ENCODE measurements at regions not wholly inside any gene's neighbourhood (a gene's known extent, or its start where the extent isn't known, plus 50 kb on each side); places are given as distances from the start of the nearest gene placed in this dataset.

- Histone ChIP-seq H2BK15ac (ENCODE audit: low read depth, poor library complexity, severe bottlenecking) (no peak overlapping the region), H4K8ac (ENCODE audit: low read length) (no peak overlapping the region), H2BK5ac (ENCODE audit: low read depth, low read length, poor library complexity, severe bottlenecking) (no peak overlapping the region), H3K9me3 (ENCODE audit: control insufficient read depth, low read length) (no peaks in the 10 kb centered on the region), H2BK120ac (ENCODE audit: low read depth, low read length) (no peak overlapping the region), H3K27me3 (ENCODE audit: control insufficient read depth in 1 of 2, insufficient read depth in 1 of 2, low read length in 2 of 2) (no peaks in the 10 kb centered on the region), H2BK12ac (ENCODE audit: low read length in 2 of 2) (no peak overlapping the region), H3K36me3 (ENCODE audit: control insufficient read depth in 1 of 2, insufficient read depth in 2 of 2, low read depth in 1 of 2, low read length in 2 of 2) (no peaks in the 10 kb centered on the region), H3K4me3 (ENCODE audit: insufficient read depth in 1 of 2, low read depth in 1 of 2, low read length in 2 of 2) (no peak overlapping the region), H3K4ac (ENCODE audit: low read depth in 1 of 2, low read length in 2 of 2) (no peak overlapping the region), H3K4me1 (ENCODE audit: control insufficient read depth, insufficient read depth, low read depth, low read length) (no peaks in the 10 kb centered on the region), H2AK5ac (ENCODE audit: low read length, severe bottlenecking) (no peak overlapping the region), H3K23ac (ENCODE audit: low read length in 2 of 2) (no peak overlapping the region), H3K14ac (ENCODE audit: low read length in 2 of 2) (no peak overlapping the region), H4K91ac (ENCODE audit: low read length) (no peak overlapping the region), H3K79me1 (replicated peaks; ENCODE audit: low read length, poor library complexity, severe bottlenecking) (no peaks in the 10 kb centered on the region), H3K9ac (ENCODE audit: low read length) (no peak overlapping the region), H3K18ac (ENCODE audit: low read depth in 1 of 2, low read length in 2 of 2) (no peak overlapping the region), H3K27ac (ENCODE audit: low read length, poor library complexity, severe bottlenecking) (no peak overlapping the region), H2AFZ (ENCODE audit: low read depth, low read length) (no peak overlapping the region), H3K4me2 (ENCODE audit: low read length, poor library complexity, severe bottlenecking) (no peak overlapping the region)
- no peak for DNase-seq
- WGBS = 17% methylated on average over 1 of the region's 1 CpG
Measured at GRCh38 chr9:27747450-27747849, 174.2 kb upstream of the C9orf72 start.

- H3K9me3 ChIP-seq (ENCODE audit: control insufficient read depth, low read length) = no peaks in the 10 kb centered on the region
- H2BK12ac ChIP-seq (ENCODE audit: low read length in 2 of 2) = no peak overlapping the region
- H4K91ac ChIP-seq (ENCODE audit: low read length) = no peak overlapping the region
- no peak overlapping the region for H2AK5ac ChIP-seq (ENCODE audit: low read length, severe bottlenecking)
- 66% methylated on average over 2 of the region's 2 CpGs for WGBS
- no peaks in the 10 kb centered on the region for H3K79me1 ChIP-seq (replicated peaks; ENCODE audit: low read length, poor library complexity, severe bottlenecking)
- no peak overlapping the region for H3K27ac ChIP-seq (ENCODE audit: low read length, poor library complexity, severe bottlenecking)
- no peak overlapping the region for H4K8ac ChIP-seq (ENCODE audit: low read length)
- no peak overlapping the region for H3K4me2 ChIP-seq (ENCODE audit: low read length, poor library complexity, severe bottlenecking)
- no peaks in the 10 kb centered on the region for H3K27me3 ChIP-seq (ENCODE audit: control insufficient read depth in 1 of 2, insufficient read depth in 1 of 2, low read length in 2 of 2)
- H3K4me1 ChIP-seq (ENCODE audit: control insufficient read depth, insufficient read depth, low read depth, low read length) = no peaks in the 10 kb centered on the region
- H3K4me3 ChIP-seq (ENCODE audit: insufficient read depth in 1 of 2, low read depth in 1 of 2, low read length in 2 of 2) = no peak overlapping the region
- no peak overlapping the region for H3K18ac ChIP-seq (ENCODE audit: low read depth in 1 of 2, low read length in 2 of 2)
- H2BK5ac ChIP-seq (ENCODE audit: low read depth, low read length, poor library complexity, severe bottlenecking) = no peak overlapping the region
- no peak overlapping the region for H2AFZ ChIP-seq (ENCODE audit: low read depth, low read length)
- DNase-seq = no peak
- no peaks in the 10 kb centered on the region for H3K36me3 ChIP-seq (ENCODE audit: control insufficient read depth in 1 of 2, insufficient read depth in 2 of 2, low read depth in 1 of 2, low read length in 2 of 2)
- H2BK15ac ChIP-seq (ENCODE audit: low read depth, poor library complexity, severe bottlenecking) = no peak overlapping the region
- no peak overlapping the region for H3K9ac ChIP-seq (ENCODE audit: low read length)
- no peak overlapping the region for H2BK120ac ChIP-seq (ENCODE audit: low read depth, low read length)
- no peak overlapping the region for H3K23ac ChIP-seq (ENCODE audit: low read length in 2 of 2)
- H3K14ac ChIP-seq (ENCODE audit: low read length in 2 of 2) = no peak overlapping the region
- no peak overlapping the region for H3K4ac ChIP-seq (ENCODE audit: low read depth in 1 of 2, low read length in 2 of 2)
Measured at GRCh38 chr9:27749838-27750237, 176.6 kb upstream of the C9orf72 start.

- no peak overlapping the region for H2AK5ac ChIP-seq (ENCODE audit: low read length, severe bottlenecking)
- H3K4me1 ChIP-seq (ENCODE audit: control insufficient read depth, insufficient read depth, low read depth, low read length) = no peaks in the 10 kb centered on the region
- no peak overlapping the region for H2BK5ac ChIP-seq (ENCODE audit: low read depth, low read length, poor library complexity, severe bottlenecking)
- no peak overlapping the region for H2BK120ac ChIP-seq (ENCODE audit: low read depth, low read length)
- H2AFZ ChIP-seq (ENCODE audit: low read depth, low read length) = no peak overlapping the region
- no peak overlapping the region for H3K27ac ChIP-seq (ENCODE audit: low read length, poor library complexity, severe bottlenecking)
- no peak overlapping the region for H4K91ac ChIP-seq (ENCODE audit: low read length)
- no peaks in the 10 kb centered on the region for H3K79me1 ChIP-seq (replicated peaks; ENCODE audit: low read length, poor library complexity, severe bottlenecking)
- no peak overlapping the region for H3K18ac ChIP-seq (ENCODE audit: low read depth in 1 of 2, low read length in 2 of 2)
- H3K14ac ChIP-seq (ENCODE audit: low read length in 2 of 2) = no peak overlapping the region
- DNase-seq = no peak
- H3K9me3 ChIP-seq (ENCODE audit: control insufficient read depth, low read length) = no peaks in the 10 kb centered on the region
- no peak overlapping the region for H2BK12ac ChIP-seq (ENCODE audit: low read length in 2 of 2)
- H3K9ac ChIP-seq (ENCODE audit: low read length) = no peak overlapping the region
- no peak overlapping the region for H3K4me2 ChIP-seq (ENCODE audit: low read length, poor library complexity, severe bottlenecking)
- H3K36me3 ChIP-seq (ENCODE audit: control insufficient read depth in 1 of 2, insufficient read depth in 2 of 2, low read depth in 1 of 2, low read length in 2 of 2) = no peaks in the 10 kb centered on the region
- no peak overlapping the region for H2BK15ac ChIP-seq (ENCODE audit: low read depth, poor library complexity, severe bottlenecking)
- H3K27me3 ChIP-seq (ENCODE audit: control insufficient read depth in 1 of 2, insufficient read depth in 1 of 2, low read length in 2 of 2) = no peaks in the 10 kb centered on the region
- no peak overlapping the region for H3K4me3 ChIP-seq (ENCODE audit: insufficient read depth in 1 of 2, low read depth in 1 of 2, low read length in 2 of 2)
- no peak overlapping the region for H4K8ac ChIP-seq (ENCODE audit: low read length)
- WGBS = 84% methylated on average over 3 of the region's 3 CpGs
- H3K23ac ChIP-seq (ENCODE audit: low read length in 2 of 2) = no peak overlapping the region
- no peak overlapping the region for H3K4ac ChIP-seq (ENCODE audit: low read depth in 1 of 2, low read length in 2 of 2)
Measured at GRCh38 chr9:27750566-27750965, 177.3 kb upstream of the C9orf72 start.

- Histone ChIP-seq H4K91ac (ENCODE audit: low read length) (no peak overlapping the region), H3K23ac (ENCODE audit: low read length in 2 of 2) (no peak overlapping the region), H2BK120ac (ENCODE audit: low read depth, low read length) (no peak overlapping the region), H3K4ac (ENCODE audit: low read depth in 1 of 2, low read length in 2 of 2) (no peak overlapping the region), H3K36me3 (ENCODE audit: control insufficient read depth in 1 of 2, insufficient read depth in 2 of 2, low read depth in 1 of 2, low read length in 2 of 2) (no peaks in the 10 kb centered on the region), H3K9me3 (ENCODE audit: control insufficient read depth, low read length) (no peaks in the 10 kb centered on the region), H2BK5ac (ENCODE audit: low read depth, low read length, poor library complexity, severe bottlenecking) (no peak overlapping the region), H3K18ac (ENCODE audit: low read depth in 1 of 2, low read length in 2 of 2) (no peak overlapping the region), H3K79me1 (replicated peaks; ENCODE audit: low read length, poor library complexity, severe bottlenecking) (no peaks in the 10 kb centered on the region), H3K27me3 (ENCODE audit: control insufficient read depth in 1 of 2, insufficient read depth in 1 of 2, low read length in 2 of 2) (no peaks in the 10 kb centered on the region), H2BK12ac (ENCODE audit: low read length in 2 of 2) (no peak overlapping the region), H2AFZ (ENCODE audit: low read depth, low read length) (no peak overlapping the region), H3K4me2 (ENCODE audit: low read length, poor library complexity, severe bottlenecking) (no peak overlapping the region), H3K27ac (ENCODE audit: low read length, poor library complexity, severe bottlenecking) (no peak overlapping the region), H3K4me1 (ENCODE audit: control insufficient read depth, insufficient read depth, low read depth, low read length) (no peaks in the 10 kb centered on the region), H3K9ac (ENCODE audit: low read length) (no peak overlapping the region), H2BK15ac (ENCODE audit: low read depth, poor library complexity, severe bottlenecking) (no peak overlapping the region), H4K8ac (ENCODE audit: low read length) (no peak overlapping the region), H2AK5ac (ENCODE audit: low read length, severe bottlenecking) (no peak overlapping the region), H3K14ac (ENCODE audit: low read length in 2 of 2) (no peak overlapping the region), H3K4me3 (ENCODE audit: insufficient read depth in 1 of 2, low read depth in 1 of 2, low read length in 2 of 2) (no peak overlapping the region)
- no peak for DNase-seq
- 84% methylated on average over 4 of the region's 4 CpGs for WGBS
Measured at GRCh38 chr9:27752069-27752468, 178.8 kb upstream of the C9orf72 start.
